H9 (cell line): ENCODE measurements at regions not wholly inside any gene's neighbourhood (a gene's known extent, or its start where the extent isn't known, plus 50 kb on each side); places are given as distances from the start of the nearest gene placed in this dataset.

ENCODE experiments used
- DNase-seq: peaks from one replicate; pipeline ENCODE4 v3.0.0-alpha.2; 2017
- H2AFZ ChIP-seq: one replicate; pipeline ENCODE4 v1.6.1; 2013; ENCODE audit warnings: mild to moderate bottlenecking, low read length, control low read depth, moderate library complexity
- H2AK5ac ChIP-seq: 2 replicates; pipeline ENCODE4 v1.6.1; 2013; ENCODE audit warnings: low read length, control low read depth, mixed read lengths; ENCODE audit not compliant: insufficient read length
- H2BK120ac ChIP-seq: one replicate; pipeline ENCODE4 v1.6.1; 2013; ENCODE audit warnings: low read depth, mild to moderate bottlenecking, low read length, control low read depth, inconsistent platforms; ENCODE audit not compliant: poor library complexity, severe bottlenecking
- H2BK12ac ChIP-seq: 2 replicates; pipeline ENCODE4 v1.6.1; 2013; ENCODE audit warnings: low read length, control low read depth, mixed read lengths, low read depth; ENCODE audit not compliant: insufficient read length
- H2BK15ac ChIP-seq: 2 replicates; pipeline ENCODE4 v1.6.1; 2013; ENCODE audit warnings: low read depth, low read length, control low read depth
- H2BK20ac ChIP-seq: one replicate; pipeline ENCODE4 v1.6.1; 2013; ENCODE audit warnings: low read depth, mild to moderate bottlenecking, low read length, control low read depth, inconsistent platforms; ENCODE audit not compliant: poor library complexity, severe bottlenecking
- H2BK5ac ChIP-seq: 2 replicates; pipeline ENCODE4 v1.6.1; 2013; ENCODE audit warnings: low read length, control low read depth, mixed read lengths; ENCODE audit not compliant: insufficient read length
- H3K14ac ChIP-seq: 2 replicates; pipeline ENCODE4 v1.6.1; 2013; ENCODE audit warnings: low read length, control low read depth; ENCODE audit not compliant: insufficient read depth
- H3K18ac ChIP-seq: 2 replicates; pipeline ENCODE4 v1.6.1; 2013; ENCODE audit warnings: low read depth, mild to moderate bottlenecking, mixed read lengths, low read length, control low read depth; ENCODE audit not compliant: insufficient read length
- H3K23ac ChIP-seq: 2 replicates; pipeline ENCODE4 v1.6.1; 2013; ENCODE audit warnings: low read length, control low read depth, mixed read lengths, low read depth; ENCODE audit not compliant: insufficient read length
- H3K23me2 ChIP-seq: 2 replicates; pipeline ENCODE4 v1.6.1; 2013; ENCODE audit warnings: low read depth, mild to moderate bottlenecking, mixed read lengths, low read length, control low read depth; ENCODE audit not compliant: insufficient read length, poor library complexity, severe bottlenecking
- H3K27ac ChIP-seq: 2 replicates; pipeline ENCODE4 v1.5.1; 2013; ENCODE audit warnings: low read length, control low read depth, mixed read lengths, low read depth; ENCODE audit not compliant: insufficient read length
- H3K27me3 ChIP-seq: 2 replicates; pipeline ENCODE4 v1.6.1; 2013; ENCODE audit warnings: low read length, control low read depth, inconsistent platforms; ENCODE audit not compliant: insufficient read depth
- H3K4ac ChIP-seq: 2 replicates; pipeline ENCODE4 v1.6.1; 2013; ENCODE audit warnings: low read depth, mild to moderate bottlenecking, control low read depth, inconsistent platforms, low read length, moderate library complexity
- H3K4me1 ChIP-seq: 2 replicates; pipeline ENCODE4 v1.6.1; 2013; ENCODE audit warnings: low read length, control low read depth, inconsistent platforms; ENCODE audit not compliant: insufficient read depth
- H3K4me2 ChIP-seq: 2 replicates; pipeline ENCODE4 v1.6.1; 2013; ENCODE audit warnings: low read length, control low read depth, mixed read lengths; ENCODE audit not compliant: insufficient read length, insufficient read depth
- H3K56ac ChIP-seq: 2 replicates; pipeline ENCODE4 v1.6.1; 2013; ENCODE audit warnings: low read depth, mild to moderate bottlenecking, mixed read lengths, low read length, control low read depth; ENCODE audit not compliant: insufficient read length
- H3K79me1 ChIP-seq: 2 replicates; pipeline ENCODE4 v1.6.1; 2013; ENCODE audit warnings: low read depth, mild to moderate bottlenecking, moderate library complexity, low read length, control low read depth, inconsistent platforms; ENCODE audit not compliant: insufficient read depth, poor library complexity, severe bottlenecking
- H3K79me2 ChIP-seq: 2 replicates; pipeline ENCODE4 v1.6.1; 2013; ENCODE audit warnings: low read length, control low read depth, inconsistent platforms; ENCODE audit not compliant: insufficient read depth
- H3K9ac ChIP-seq: 2 replicates; pipeline ENCODE4 v1.6.1; 2013; ENCODE audit warnings: low read length, control low read depth, mixed read lengths; ENCODE audit not compliant: insufficient read length; ENCODE audit errors: extremely low read depth
- H3K9me3 ChIP-seq: one replicate; pipeline ENCODE4 v1.6.1; 2013; ENCODE audit warnings: low read depth, low read length, inconsistent platforms; ENCODE audit not compliant: control insufficient read depth
- H3T11ph ChIP-seq: one replicate; pipeline ENCODE4 v1.6.1; 2013; ENCODE audit warnings: mild to moderate bottlenecking, low read length, control low read depth, inconsistent platforms
- H4K20me1 ChIP-seq: one replicate; pipeline ENCODE4 v1.6.1; 2013; ENCODE audit not compliant: control insufficient read depth, insufficient read length, insufficient read depth
- H4K5ac ChIP-seq: 2 replicates; pipeline ENCODE4 v1.6.1; 2013; ENCODE audit warnings: low read depth, mild to moderate bottlenecking, mixed read lengths, low read length, control low read depth; ENCODE audit not compliant: insufficient read length
- H4K8ac ChIP-seq: replicated peaks from 2 replicates; pipeline ENCODE4 v1.6.1; 2013; ENCODE audit warnings: low read length, control low read depth, mixed read lengths, low read depth; ENCODE audit not compliant: insufficient read length
- H4K91ac ChIP-seq: 2 replicates; pipeline ENCODE4 v1.6.1; 2013; ENCODE audit warnings: low read depth, mild to moderate bottlenecking, moderate library complexity, mixed read lengths, low read length, control low read depth; ENCODE audit not compliant: insufficient read length
- H3K27ac Mint-ChIP-seq, 3 experiments: 2 replicates in 2 of 3; 3 replicates in 1 of 3; pipeline ENCODE4 v1.8.0; 2020 to 2021; ENCODE audit warnings: mixed read lengths in 3 of 3, mild to moderate bottlenecking in 1 of 3, moderate library complexity in 1 of 3
- H3K27me3 Mint-ChIP-seq: 2 replicates; pipeline ENCODE4 v1.8.0; 2021; ENCODE audit warnings: low read depth, mild to moderate bottlenecking, moderate library complexity, mixed read lengths
- H3K36me3 Mint-ChIP-seq, 3 experiments: 2 replicates in 2 of 3; 3 replicates in 1 of 3; pipeline ENCODE4 v1.8.0; 2020 to 2021; ENCODE audit warnings: low read depth in 3 of 3, mixed read lengths in 3 of 3; ENCODE audit not compliant: insufficient read depth in 1 of 3
- H3K4me1 Mint-ChIP-seq, 2 experiments: 2 replicates each; pipeline ENCODE4 v1.8.0; 2020; ENCODE audit warnings: mixed read lengths in 2 of 2
- H3K4me3 Mint-ChIP-seq, 2 experiments: 2 replicates in 1 of 2; 3 replicates in 1 of 2; pipeline ENCODE4 v1.8.0; 2020 to 2021; ENCODE audit warnings: mild to moderate bottlenecking in 2 of 2, mixed read lengths in 2 of 2, moderate library complexity in 1 of 2
- H3K9me3 Mint-ChIP-seq, 2 experiments: 2 replicates in 1 of 2; 3 replicates in 1 of 2; pipeline ENCODE4 v1.8.0; 2020; ENCODE audit warnings: mild to moderate bottlenecking in 2 of 2, mixed read lengths in 2 of 2, moderate library complexity in 1 of 2
- WGBS: extraction: QIAGEN DNeasy Blood & Tissue Kit; methylation state at CpG from one replicate; pipeline ENCODE4 v1.1.7; 2013; ENCODE audit warnings: missing lambda C conversion rate, low lambda C conversion rate, mixed read lengths; ENCODE audit not compliant: insufficient read length; ENCODE audit errors: extremely low coverage; 5-methylcytosine and 5-hydroxymethylcytosine counted together
- TF ChIP-seq, protein P1 (sequence below): fragments of 200-600 bp; sonication (generic); conservative IDR thresholded peaks from 3 replicates; pipeline ENCODE4 v1.8.0; 2021; ENCODE audit warnings: antibody characterized with exemption, mild to moderate bottlenecking

DNA sequence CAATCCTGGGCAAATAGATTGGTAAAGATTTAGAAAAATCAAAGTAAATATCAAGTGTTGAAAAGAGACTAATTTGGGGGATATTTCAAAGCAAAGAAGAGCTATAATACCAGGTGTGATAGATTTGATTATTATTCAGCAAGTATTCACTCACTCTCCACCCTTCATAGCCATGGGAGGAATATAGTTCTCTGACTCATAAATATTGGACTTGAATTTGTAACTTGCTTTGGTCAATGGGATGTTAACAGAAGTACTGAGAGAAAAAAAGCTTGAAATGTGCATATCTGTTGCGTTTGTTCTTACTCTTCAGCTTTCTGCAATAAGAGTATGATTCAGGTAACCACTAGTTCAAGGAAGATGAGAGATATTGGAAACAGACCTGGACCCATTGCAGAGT, 54.5 kb upstream of the IKZF2 start:
- Histone ChIP-seq H2BK5ac (no peak overlapping the region), H2BK12ac (no peak overlapping the region), H3K27me3 (no peaks in the 10 kb centered on the region), H3K9me3 (no peaks in the 10 kb centered on the region), H4K20me1 (no peaks in the 10 kb centered on the region), H3K14ac (no peak overlapping the region), H2AK5ac (no peak overlapping the region), H3K23me2 (no peaks in the 10 kb centered on the region), H3K9ac (no peak overlapping the region), H3K4me1 (no peaks in the 10 kb centered on the region), H3K79me1 (no peaks in the 10 kb centered on the region), H4K91ac (no peak overlapping the region), H3K56ac (no peak overlapping the region), H2AFZ (no peak overlapping the region), H3K4me2 (no peak overlapping the region), H3K18ac (no peak overlapping the region), H2BK120ac (no peak overlapping the region), H4K8ac (no peak overlapping the region), H3K79me2 (no peaks in the 10 kb centered on the region), H4K5ac (no peak overlapping the region), H3K27ac (no peak overlapping the region), H3K23ac (no peak overlapping the region), H2BK15ac (no peak overlapping the region), H3T11ph (no peak overlapping the region), H3K4ac (no peak overlapping the region), H2BK20ac (no peak overlapping the region)
- Mint-ChIP-seq H3K9me3 (no peaks in the 10 kb centered on the region; a peak in 1 of 5 replicates), H3K4me1 (peaks cover 15% of the 10 kb centered on the region in 2 experiments), H3K27ac (no peak overlapping the region), H3K4me3 (no peak overlapping the region), H3K27me3 (no peaks in the 10 kb centered on the region), H3K36me3 (no peaks in the 10 kb centered on the region)
- TF ChIP-seq, protein P1, sequence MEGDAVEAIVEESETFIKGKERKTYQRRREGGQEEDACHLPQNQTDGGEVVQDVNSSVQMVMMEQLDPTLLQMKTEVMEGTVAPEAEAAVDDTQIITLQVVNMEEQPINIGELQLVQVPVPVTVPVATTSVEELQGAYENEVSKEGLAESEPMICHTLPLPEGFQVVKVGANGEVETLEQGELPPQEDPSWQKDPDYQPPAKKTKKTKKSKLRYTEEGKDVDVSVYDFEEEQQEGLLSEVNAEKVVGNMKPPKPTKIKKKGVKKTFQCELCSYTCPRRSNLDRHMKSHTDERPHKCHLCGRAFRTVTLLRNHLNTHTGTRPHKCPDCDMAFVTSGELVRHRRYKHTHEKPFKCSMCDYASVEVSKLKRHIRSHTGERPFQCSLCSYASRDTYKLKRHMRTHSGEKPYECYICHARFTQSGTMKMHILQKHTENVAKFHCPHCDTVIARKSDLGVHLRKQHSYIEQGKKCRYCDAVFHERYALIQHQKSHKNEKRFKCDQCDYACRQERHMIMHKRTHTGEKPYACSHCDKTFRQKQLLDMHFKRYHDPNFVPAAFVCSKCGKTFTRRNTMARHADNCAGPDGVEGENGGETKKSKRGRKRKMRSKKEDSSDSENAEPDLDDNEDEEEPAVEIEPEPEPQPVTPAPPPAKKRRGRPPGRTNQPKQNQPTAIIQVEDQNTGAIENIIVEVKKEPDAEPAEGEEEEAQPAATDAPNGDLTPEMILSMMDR = no peak
- WGBS = no CpG with 5 or more reads among the region's 1 CpG
- no peak for DNase-seq
